K562 (cell line): ENCODE measurements at regions not wholly inside any gene's neighbourhood (a gene's known extent, or its start where the extent isn't known, plus 50 kb on each side); places are given as distances from the start of the nearest gene placed in this dataset.

Experiments used
- ATAC-seq: fragments of 200-7000 bp; cut with Tn5 transposase; 3 replicates; pipeline ENCODE4 v1.9.1; 2020; ENCODE audit warnings: moderate library complexity
- BruUV-seq: library from RNA; stranded (reverse); fragments of 400-500 nt; replicated peaks from 2 replicates; lab custom pipeline; 2021; lab: Mats Ljungman, UMichigan
- CTCF ChIA-PET: fragments of 300-600 bp; formaldehyde crosslinking; extraction: SDS; loops from one replicate; lab custom pipeline; 2021; ENCODE audit warnings: low intra/inter-chr PET ratio; lab: Yijun Ruan, JAX
- POLR2A ChIA-PET: fragments of 300-600, 350-650 bp; sonication (Branson Sonifier 250); formaldehyde crosslinking; extraction: SDS; loops from one replicate; lab custom pipeline; 2021; ENCODE audit warnings: antibody characterized with exemption, inconsistent platforms; lab: Yijun Ruan, JAX
- DNase-seq, 4 experiments: peaks; one replicate each; pipeline versions ENCODE4 v3.0.0 to v3.0.0-alpha.2; 2011 to 2018; ENCODE audit warnings: low spot score in 3 of 4, mixed read lengths in 3 of 4; ENCODE audit errors: extremely low read depth in 1 of 4
- FAIRE-seq: peaks from 2 replicates; lab custom pipeline; 2011; peaks lifted over from hg19 to GRCh38; lab: Jason Lieb, UNC
- H2AFZ ChIP-seq: 2 replicates; pipeline ENCODE4 v1.6.0; 2011; ENCODE audit warnings: low read depth, low read length, control low read depth, inconsistent platforms
- H3K27ac ChIP-seq: fragments of 200-600 bp; 3 replicates; pipeline ENCODE4 v1.8.0; 2011; ENCODE audit warnings: low read depth, mild to moderate bottlenecking, control low read depth, inconsistent platforms, low read length, moderate library complexity, mixed read lengths; ENCODE audit errors: extremely low read depth
- H3K27me3 ChIP-seq, 2 experiments: fragments of 300-600 bp in 1 of 2; 2 replicates in 1 of 2; 3 replicates in 1 of 2; pipeline versions ENCODE4 v1.6.0 to v1.8.0; 2011; ENCODE audit warnings: inconsistent platforms in 2 of 2, low read length in 2 of 2, mild to moderate bottlenecking in 1 of 2, mixed read lengths in 1 of 2, moderate library complexity in 1 of 2; ENCODE audit not compliant: control insufficient read depth in 2 of 2, insufficient read depth in 2 of 2
- H3K36me3 ChIP-seq: fragments of 300-600 bp; 3 replicates; pipeline ENCODE4 v1.8.0; 2011; ENCODE audit warnings: mild to moderate bottlenecking, low read length, inconsistent platforms; ENCODE audit not compliant: control insufficient read depth, insufficient read depth
- H3K4me1 ChIP-seq, 2 experiments: fragments of 200-600 bp in 1 of 2; replicated peaks in 1 of 2; 2 replicates in 1 of 2; 3 replicates in 1 of 2; pipeline versions ENCODE4 v1.5.1 to v1.8.0; 2011; ENCODE audit warnings: inconsistent platforms in 2 of 2, low read length in 2 of 2, mild to moderate bottlenecking in 1 of 2, mixed read lengths in 1 of 2, moderate library complexity in 1 of 2; ENCODE audit not compliant: control insufficient read depth in 2 of 2, insufficient read depth in 2 of 2
- H3K4me2 ChIP-seq: 2 replicates; pipeline ENCODE4 v1.6.1; 2011; ENCODE audit warnings: low read length, control low read depth, inconsistent platforms, mixed read lengths; ENCODE audit not compliant: insufficient read depth
- H3K4me3 ChIP-seq: fragments of 200-600 bp; sonication (generic), shearing (Covaris generic); 2 replicates; pipeline ENCODE4 v1.5.1; 2016; ENCODE audit warnings: control low read depth, inconsistent platforms
- H3K79me2 ChIP-seq: fragments of 200-600 bp; 3 replicates; pipeline ENCODE4 v1.8.0; 2011; ENCODE audit warnings: low read length, inconsistent platforms; ENCODE audit not compliant: control insufficient read depth, insufficient read depth
- H3K9ac ChIP-seq, 2 experiments: 2 replicates each; pipeline versions ENCODE4 v1.6.0 to v1.6.1; 2011; ENCODE audit warnings: low read depth in 2 of 2, low read length in 2 of 2, control low read depth in 1 of 2, inconsistent platforms in 1 of 2, mild to moderate bottlenecking in 1 of 2, mixed read lengths in 1 of 2; ENCODE audit not compliant: insufficient read depth in 1 of 2
- H3K9me1 ChIP-seq: one replicate; pipeline ENCODE4 v1.6.0; 2011; ENCODE audit warnings: inconsistent platforms, mild to moderate bottlenecking, low read length, moderate library complexity; ENCODE audit not compliant: control insufficient read depth, insufficient read depth
- H3K9me3 ChIP-seq: replicated peaks from 2 replicates; pipeline ENCODE4 v1.5.1; 2011; ENCODE audit warnings: low read depth, low read length, inconsistent platforms; ENCODE audit not compliant: control insufficient read depth, insufficient read depth
- H4K20me1 ChIP-seq: replicated peaks from 2 replicates; pipeline ENCODE4 v1.6.1; 2011; ENCODE audit warnings: low read length, inconsistent platforms, mixed read lengths; ENCODE audit not compliant: control insufficient read depth, insufficient read depth
- BDP1 ChIP-seq: IDR thresholded peaks from 3 replicates; pipeline ENCODE4 v1.6.1; 2011; ENCODE audit not compliant: insufficient read length, insufficient read depth
- BRD4 ChIP-seq: fragments of 200-600 bp; sonication (generic); IDR thresholded peaks from 2 replicates; pipeline ENCODE4 v1.6.1; 2017; ENCODE audit warnings: inconsistent platforms
- CBFA2T3 ChIP-seq: fragments of 450-650 bp; IDR thresholded peaks from 2 replicates; pipeline ENCODE4 v1.6.1; 2017
- DDX20 ChIP-seq: fragments of 450-650 bp; IDR thresholded peaks from 2 replicates; pipeline ENCODE4 v1.6.1; 2016; ENCODE audit warnings: missing genetic modification characterization, low read depth, mild to moderate bottlenecking, missing compliant biosample characterization, moderate library complexity
- FOXM1 ChIP-seq, 2 experiments: fragments of 450-650 bp in 1 of 2; sonication (generic) in 1 of 2; formaldehyde crosslinking in 1 of 2; IDR thresholded peaks; 2 replicates each; pipeline versions ENCODE4 v1.6.1 to v1.9.0; 2017 to 2022; ENCODE audit warnings: low read depth in 2 of 2, mild to moderate bottlenecking in 2 of 2, missing genetic modification reagents in 1 of 2, moderate library complexity in 1 of 2
- GABPA ChIP-seq: fragments of 200-800 bp; sonication (Bioruptor generic); conservative IDR thresholded peaks from 2 replicates; pipeline ENCODE4 v1.6.1; 2016; ENCODE audit warnings: low read depth, missing genetic modification characterization, missing compliant biosample characterization
- HDAC1 ChIP-seq, 2 experiments: fragments of 450-650 bp; IDR thresholded peaks; 2 replicates each; pipeline ENCODE4 v1.6.1; 2016 to 2017; ENCODE audit warnings: inconsistent platforms in 1 of 2, mild to moderate bottlenecking in 1 of 2, moderate library complexity in 1 of 2
- HDAC2 ChIP-seq: fragments of 450-650 bp; IDR thresholded peaks from 2 replicates; pipeline ENCODE4 v1.6.1; 2016; ENCODE audit warnings: mild to moderate bottlenecking
- HMG20B ChIP-seq: fragments of 250-450 bp; sonication (Bioruptor Pico); IDR thresholded peaks from 2 replicates; pipeline ENCODE4 v1.5.0; 2021; ENCODE audit warnings: mild to moderate bottlenecking
- HNRNPK ChIP-seq: fragments of 200-400 bp; formaldehyde crosslinking; IDR thresholded peaks from one replicate; pipeline ENCODE4 v1.6.1; 2018; ENCODE audit warnings: mild to moderate bottlenecking, low read depth, low read length; ENCODE audit not compliant: poor library complexity, severe bottlenecking
- HNRNPUL1 ChIP-seq: fragments of 200-400 bp; formaldehyde crosslinking; IDR thresholded peaks from 2 replicates; pipeline ENCODE4 v1.6.1; 2017; ENCODE audit warnings: low read length
- KLF10 ChIP-seq: fragments of 250-450 bp; sonication (Bioruptor Pico); IDR thresholded peaks from 2 replicates; pipeline ENCODE4 v1.6.1; 2021; ENCODE audit warnings: matching md5 sums
- MYNN ChIP-seq, 2 experiments: sonication (generic); formaldehyde crosslinking in 1 of 2; IDR thresholded peaks; 2 replicates each; pipeline versions ENCODE4 v1.5.0 to v1.6.1; 2016 to 2020; ENCODE audit warnings: antibody characterized with exemption in 1 of 2, missing genetic modification reagents in 1 of 2
- TCF3 ChIP-seq: sonication (generic); formaldehyde crosslinking; IDR thresholded peaks from 2 replicates; pipeline ENCODE4 v1.4.0; 2020; ENCODE audit warnings: mild to moderate bottlenecking, missing genetic modification reagents
- ZBTB17 ChIP-seq: fragments of 450-650 bp; formaldehyde crosslinking; IDR thresholded peaks from 2 replicates; pipeline ENCODE4 v1.4.0; 2020; ENCODE audit warnings: mild to moderate bottlenecking
- ZNF124 ChIP-seq: sonication (generic); formaldehyde crosslinking; IDR thresholded peaks from 2 replicates; pipeline ENCODE4 v1.8.1; 2022; ENCODE audit warnings: missing genetic modification reagents
- WGBS: fragments of 100-300 bp; shearing (Covaris generic); methylation state at CpG from one replicate; pipeline ENCODE4 v1.1.6; 2016; ENCODE audit warnings: low coverage, mixed read lengths; ENCODE audit not compliant: insufficient coverage; ENCODE audit errors: missing lambda C conversion rate; 5-methylcytosine and 5-hydroxymethylcytosine counted together
- in situ Hi-C: fragments of 300-500 bp; cut with MboI; formaldehyde crosslinking; loops from 4 replicates; pipeline ENCODE4 v1.15.0; 2018; ENCODE audit warnings: inconsistent platforms, mixed read lengths
- intact Hi-C: fragments of 100-400 bp; cut with micrococcal nuclease; formaldehyde crosslinking; loops from 2 replicates; pipeline ENCODE4 v1.14.2; 2022
- TF ChIP-seq, protein P1 (sequence below): fragments of 450-650 bp; formaldehyde crosslinking; IDR thresholded peaks from 2 replicates; pipeline ENCODE4 v1.4.0; 2020; ENCODE audit warnings: mild to moderate bottlenecking, moderate library complexity
- TF ChIP-seq, protein P2 (sequence below): sonication (generic); formaldehyde crosslinking; IDR thresholded peaks from 2 replicates; pipeline ENCODE4 v1.8.0; 2022; ENCODE audit warnings: mild to moderate bottlenecking, missing genetic modification reagents

DNA sequence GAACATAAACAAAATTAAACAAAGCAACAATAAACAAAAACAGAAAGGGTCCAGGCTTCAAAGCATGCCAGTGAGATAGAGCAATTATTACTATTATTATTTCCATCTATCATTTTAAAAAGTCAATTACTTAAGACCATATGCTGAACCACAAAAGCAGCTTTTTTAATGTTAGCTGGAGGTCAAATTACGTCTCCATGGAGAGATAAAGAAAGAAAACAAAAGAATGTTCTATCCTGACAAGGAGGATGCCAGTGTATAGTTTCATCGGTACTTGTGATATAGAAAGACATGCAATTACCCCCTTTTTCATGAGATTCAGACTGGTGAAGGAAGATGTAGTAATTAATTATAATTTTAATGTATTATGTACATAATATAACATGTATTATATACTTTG is 81.6 kb upstream of the DCN start (continued):
- TF ChIP-seq, protein P1, sequence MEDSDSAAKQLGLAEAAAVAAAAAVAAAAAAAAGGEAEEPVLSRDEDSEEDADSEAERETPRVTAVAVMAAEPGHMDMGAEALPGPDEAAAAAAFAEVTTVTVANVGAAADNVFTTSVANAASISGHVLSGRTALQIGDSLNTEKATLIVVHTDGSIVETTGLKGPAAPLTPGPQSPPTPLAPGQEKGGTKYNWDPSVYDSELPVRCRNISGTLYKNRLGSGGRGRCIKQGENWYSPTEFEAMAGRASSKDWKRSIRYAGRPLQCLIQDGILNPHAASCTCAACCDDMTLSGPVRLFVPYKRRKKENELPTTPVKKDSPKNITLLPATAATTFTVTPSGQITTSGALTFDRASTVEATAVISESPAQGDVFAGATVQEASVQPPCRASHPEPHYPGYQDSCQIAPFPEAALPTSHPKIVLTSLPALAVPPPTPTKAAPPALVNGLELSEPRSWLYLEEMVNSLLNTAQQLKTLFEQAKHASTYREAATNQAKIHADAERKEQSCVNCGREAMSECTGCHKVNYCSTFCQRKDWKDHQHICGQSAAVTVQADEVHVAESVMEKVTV: no peak
- TF ChIP-seq DDX20 (no peak), HDAC2 (no peak), BDP1 (no peak), GABPA (tag) (no peak), ZNF124 (CRISPR knock-in tag) (no peak), ZBTB17 (no peak), HNRNPK (no peak)
- TF ChIP-seq, all 486 proteins: peak for 0

DNA sequence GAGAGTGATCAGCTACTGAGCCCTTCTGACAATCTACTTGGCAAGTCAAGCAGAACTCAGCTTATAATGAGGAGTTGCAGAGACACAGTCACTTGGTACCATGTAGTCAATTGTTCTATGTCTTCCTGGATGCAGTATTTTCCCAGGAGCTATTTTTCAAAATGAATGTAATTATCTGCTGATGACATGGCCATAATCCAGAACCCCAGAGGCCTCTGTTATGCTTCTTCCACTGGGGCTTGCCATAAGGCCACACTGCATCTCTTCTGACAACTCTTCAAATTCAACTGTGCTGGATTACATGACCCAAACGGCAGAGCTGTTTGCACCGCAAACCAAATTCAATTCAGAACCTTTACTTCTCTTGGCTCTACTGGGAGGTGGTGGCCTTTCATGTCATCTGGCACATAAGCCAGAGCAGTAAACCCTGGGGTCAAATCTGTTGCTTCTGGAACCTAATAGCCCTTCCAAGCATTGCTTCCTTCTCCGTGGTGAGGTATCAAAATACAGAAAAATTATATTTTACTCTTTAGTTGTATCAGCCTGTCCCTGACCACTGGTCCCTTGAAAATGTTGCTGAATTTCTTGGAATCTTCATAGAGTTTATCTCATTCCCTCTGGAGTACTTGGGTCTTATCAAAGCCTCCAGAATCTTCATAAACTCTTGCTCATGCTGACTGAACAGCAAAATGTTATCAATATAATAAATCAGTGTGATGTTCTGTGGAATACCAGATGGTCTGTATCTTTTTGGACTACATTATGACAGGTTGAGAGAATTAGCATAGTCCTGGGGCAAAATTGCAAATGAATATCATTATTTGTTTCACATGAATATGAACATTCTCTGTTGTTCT is 79.4 kb upstream of the DCN start:
- no peaks in the 10 kb centered on the region for H3K27me3 ChIP-seq
- CTCF ChIA-PET: no interaction called here
- no peak overlapping the region for H3K4me2 ChIP-seq
- 35% methylated on average over 3 of the region's 3 CpGs for WGBS
- intact Hi-C loops: no loop called here
- no peaks in the 10 kb centered on the region for H3K9me1 ChIP-seq
- POLR2A ChIA-PET: interaction anchor here (0.6 to 1.6 kb wide), 4 partner anchors 12 to 49 kb away, joined by 3 read pairs; no protein-coding TSS in a partner anchor
- no peaks in the 10 kb centered on the region for H3K4me1 ChIP-seq
- BruUV-seq: no TSS peak
- no peak overlapping the region for H3K27ac ChIP-seq
- no peak overlapping the region for H3K9ac ChIP-seq
- FAIRE-seq (no peak), ATAC-seq (no peak), DNase-seq (peak in 1 of 4 experiments; percentile 3)
- no peaks in the 10 kb centered on the region for H4K20me1 ChIP-seq
- H3K9me3 ChIP-seq: no peaks in the 10 kb centered on the region
- H3K4me3 ChIP-seq: no peak overlapping the region
- no peaks in the 10 kb centered on the region for H3K79me2 ChIP-seq
- H2AFZ ChIP-seq: no peak overlapping the region
- in situ Hi-C loops: no loop called here
- H3K36me3 ChIP-seq: no peaks in the 10 kb centered on the region
- TF ChIP-seq CBFA2T3: peak; percentile 57
- no peak for TF ChIP-seq HNRNPUL1
- TF ChIP-seq HMG20B: no peak
- no peak for TF ChIP-seq BRD4
- no peak for TF ChIP-seq FOXM1 (IDR thresholded peaks at IDR 0.05; ENCODE audit: low read depth)
- TF ChIP-seq FOXM1 (CRISPR knock-in tag; IDR thresholded peaks at IDR 0.05; ENCODE audit: low read depth): no peak
- no peak for TF ChIP-seq KLF10 (CRISPR knock-in tag)
- no peak for TF ChIP-seq MYNN (IDR thresholded peaks at IDR 0.05)
- no peak for TF ChIP-seq MYNN (CRISPR knock-in tag; IDR thresholded peaks at IDR 0.05)
- TF ChIP-seq, protein P2, sequence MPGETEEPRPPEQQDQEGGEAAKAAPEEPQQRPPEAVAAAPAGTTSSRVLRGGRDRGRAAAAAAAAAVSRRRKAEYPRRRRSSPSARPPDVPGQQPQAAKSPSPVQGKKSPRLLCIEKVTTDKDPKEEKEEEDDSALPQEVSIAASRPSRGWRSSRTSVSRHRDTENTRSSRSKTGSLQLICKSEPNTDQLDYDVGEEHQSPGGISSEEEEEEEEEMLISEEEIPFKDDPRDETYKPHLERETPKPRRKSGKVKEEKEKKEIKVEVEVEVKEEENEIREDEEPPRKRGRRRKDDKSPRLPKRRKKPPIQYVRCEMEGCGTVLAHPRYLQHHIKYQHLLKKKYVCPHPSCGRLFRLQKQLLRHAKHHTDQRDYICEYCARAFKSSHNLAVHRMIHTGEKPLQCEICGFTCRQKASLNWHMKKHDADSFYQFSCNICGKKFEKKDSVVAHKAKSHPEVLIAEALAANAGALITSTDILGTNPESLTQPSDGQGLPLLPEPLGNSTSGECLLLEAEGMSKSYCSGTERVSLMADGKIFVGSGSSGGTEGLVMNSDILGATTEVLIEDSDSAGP (CRISPR knock-in tag): no peak
- peak; percentile 14; the same call in 1 of the 2 replicates for TF ChIP-seq TCF3 (CRISPR knock-in tag)
- no peak for TF ChIP-seq HDAC1 (IDR thresholded peaks at IDR 0.05)
